ENCODE measurements at regions not wholly inside any gene's neighbourhood (a gene's known extent, or its start where the extent isn't known, plus 50 kb on each side); places are given as distances from the start of the nearest gene placed in this dataset.

GRCh38 chr1:87834941-87835340 lies 506.3 kb downstream of the LMO4 start:
- TF ChIP-seq, protein P1, sequence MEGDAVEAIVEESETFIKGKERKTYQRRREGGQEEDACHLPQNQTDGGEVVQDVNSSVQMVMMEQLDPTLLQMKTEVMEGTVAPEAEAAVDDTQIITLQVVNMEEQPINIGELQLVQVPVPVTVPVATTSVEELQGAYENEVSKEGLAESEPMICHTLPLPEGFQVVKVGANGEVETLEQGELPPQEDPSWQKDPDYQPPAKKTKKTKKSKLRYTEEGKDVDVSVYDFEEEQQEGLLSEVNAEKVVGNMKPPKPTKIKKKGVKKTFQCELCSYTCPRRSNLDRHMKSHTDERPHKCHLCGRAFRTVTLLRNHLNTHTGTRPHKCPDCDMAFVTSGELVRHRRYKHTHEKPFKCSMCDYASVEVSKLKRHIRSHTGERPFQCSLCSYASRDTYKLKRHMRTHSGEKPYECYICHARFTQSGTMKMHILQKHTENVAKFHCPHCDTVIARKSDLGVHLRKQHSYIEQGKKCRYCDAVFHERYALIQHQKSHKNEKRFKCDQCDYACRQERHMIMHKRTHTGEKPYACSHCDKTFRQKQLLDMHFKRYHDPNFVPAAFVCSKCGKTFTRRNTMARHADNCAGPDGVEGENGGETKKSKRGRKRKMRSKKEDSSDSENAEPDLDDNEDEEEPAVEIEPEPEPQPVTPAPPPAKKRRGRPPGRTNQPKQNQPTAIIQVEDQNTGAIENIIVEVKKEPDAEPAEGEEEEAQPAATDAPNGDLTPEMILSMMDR (IDR thresholded peaks at IDR 0.05): no peak
- TF ChIP-seq POLR2AphosphoS5 (IDR thresholded peaks at IDR 0.05; ENCODE audit: insufficient read depth in 1 of 2, low read depth in 1 of 2): no peak
